ENCODE measurements at regions not wholly inside any gene's neighbourhood (a gene's known extent, or its start where the extent isn't known, plus 50 kb on each side); places are given as distances from the start of the nearest gene placed in this dataset.

- DNase-seq, result no peak
Measured at GRCh38 chr2:41736105-41736567, 311.7 kb upstream of the PKDCC start.

- no peak for DNase-seq
Measured at GRCh38 chr2:41736586-41736985, 311.2 kb upstream of the PKDCC start.

- no peak for DNase-seq
Measured at GRCh38 chr2:41737888-41738287, 309.9 kb upstream of the PKDCC start.

GRCh38 chr2:41741951-41742595, 305.7 kb upstream of the PKDCC start:
- DNase-seq, result no peak

DNA sequence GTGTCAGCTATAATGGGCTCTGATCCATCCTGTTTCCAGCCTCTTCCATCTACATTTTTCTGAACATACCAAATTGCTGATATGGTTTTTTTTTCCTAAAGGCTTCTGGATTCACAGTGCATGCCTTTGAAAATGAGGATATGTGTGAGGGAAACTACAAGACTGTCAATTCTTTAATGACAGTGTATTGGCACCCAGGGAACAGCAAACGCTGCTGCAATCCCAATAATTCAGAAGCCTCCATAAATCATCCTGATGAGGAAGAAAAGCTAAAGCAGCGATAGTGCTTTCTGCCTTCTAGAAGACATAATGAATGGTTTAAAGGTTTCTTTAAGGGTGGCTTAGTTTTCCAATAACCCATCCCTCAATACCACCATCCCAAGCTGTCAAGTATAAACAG, 304.5 kb upstream of the PKDCC start:
- no peak for DNase-seq

GRCh38 chr2:41750829-41751228, 297.0 kb upstream of the PKDCC start:
- no peak for DNase-seq

DNA sequence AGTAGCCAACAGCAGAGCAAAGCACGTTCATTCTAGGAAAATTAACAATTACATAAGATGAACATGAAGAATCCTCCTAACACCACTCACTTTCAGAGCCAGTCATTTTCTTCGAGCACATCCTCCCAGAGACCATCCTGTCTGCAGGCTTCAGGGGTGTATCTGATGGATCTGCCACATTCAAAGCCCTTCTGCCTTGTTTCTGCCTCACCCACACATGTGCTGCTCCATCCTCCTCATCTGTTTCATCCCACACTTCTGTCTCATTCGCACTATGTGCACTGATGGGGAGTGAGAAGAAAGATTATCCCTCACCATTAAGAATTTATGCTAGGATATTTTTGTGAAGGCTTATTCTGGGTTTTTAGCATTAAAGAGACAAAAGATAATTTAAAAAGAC, 287.9 kb upstream of the PKDCC start:
- DNase-seq, result no peak

DNA sequence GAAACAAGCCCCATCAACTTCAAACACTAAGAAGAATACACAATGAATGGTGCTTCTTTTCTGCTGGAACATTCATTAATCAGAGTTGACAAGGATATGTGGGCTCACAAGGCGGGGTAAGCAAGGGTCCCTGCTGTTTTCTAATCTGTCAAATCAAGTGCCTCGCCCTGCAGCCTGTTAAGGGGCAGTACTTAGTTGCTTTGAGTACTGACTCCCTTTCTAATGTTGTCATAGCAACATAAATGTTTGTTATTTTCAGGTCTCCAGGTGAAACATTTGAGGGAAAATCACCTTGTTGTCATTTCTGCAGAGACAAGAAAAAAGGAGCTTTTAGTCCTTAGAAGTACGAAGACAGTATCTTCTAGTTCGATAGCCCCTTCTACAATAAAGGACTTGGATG, 284.7 kb upstream of the PKDCC start:
- DNase-seq, result no peak

DNA sequence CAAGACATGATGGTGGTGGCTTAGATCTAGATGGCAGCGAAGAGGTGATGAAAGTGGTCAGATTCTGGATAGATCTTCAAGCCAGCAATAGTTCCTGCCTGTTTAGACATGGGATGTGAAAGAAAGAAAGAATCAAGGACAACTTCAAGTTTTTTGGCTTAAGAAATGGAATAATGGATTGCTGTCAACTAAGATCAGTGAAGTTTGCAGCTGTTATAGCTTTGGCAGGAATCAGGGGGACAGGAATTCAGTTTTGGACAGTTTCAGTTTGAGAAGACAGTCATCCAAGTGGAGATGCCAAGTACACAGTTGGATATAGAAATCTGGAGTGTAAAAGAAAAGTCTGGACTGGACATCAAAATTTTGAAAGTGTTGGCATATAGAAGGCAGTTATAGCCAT, 283.7 kb upstream of the PKDCC start:
- no peak for DNase-seq

GRCh38 chr2:41764919-41765318, 282.9 kb upstream of the PKDCC start:
- no peak for DNase-seq

GRCh38 chr2:41768310-41768709, 279.5 kb upstream of the PKDCC start:
- DNase-seq, result no peak

DNA sequence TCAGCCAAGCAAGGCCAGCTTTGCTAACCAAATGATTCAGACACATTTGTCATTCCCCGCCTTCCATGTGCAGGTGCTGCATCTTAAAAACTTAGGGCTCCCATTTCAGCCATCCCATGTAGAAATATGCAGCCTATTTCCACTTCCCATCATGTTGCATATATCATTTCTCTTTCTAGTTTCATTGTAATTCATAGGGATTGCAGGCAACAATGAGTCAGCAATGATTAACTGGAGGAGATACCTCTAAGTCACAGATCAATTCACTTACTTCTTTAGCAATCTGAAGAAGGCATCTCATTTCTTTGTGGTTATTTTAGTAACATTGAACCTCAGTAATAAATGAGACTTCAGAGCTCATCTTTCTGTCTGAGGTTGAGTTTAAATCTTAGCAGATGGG, 276.1 kb upstream of the PKDCC start:
- DNase-seq, result no peak

DNA sequence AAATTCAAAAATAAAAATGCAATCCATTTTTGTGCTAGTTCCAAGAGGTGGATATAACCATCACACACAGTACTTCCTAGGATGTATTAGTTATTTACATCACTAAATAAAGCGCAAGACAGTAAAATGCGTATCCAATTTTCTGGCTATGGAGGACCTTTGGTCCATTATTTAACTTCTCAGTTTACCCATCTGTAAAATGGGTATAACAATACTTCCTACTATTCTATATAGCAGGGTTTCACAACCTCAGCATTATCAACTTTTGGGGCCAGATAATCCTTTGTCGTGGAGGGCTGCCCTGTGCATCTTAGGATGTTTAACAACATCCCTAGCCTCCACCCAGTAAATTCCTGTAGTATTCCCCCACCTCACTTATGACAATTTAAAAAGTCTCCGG, 275.1 kb upstream of the PKDCC start:
- no peak for DNase-seq

- DNase-seq, result no peak
Measured at GRCh38 chr2:41774011-41774605, 273.7 kb upstream of the PKDCC start.

DNA sequence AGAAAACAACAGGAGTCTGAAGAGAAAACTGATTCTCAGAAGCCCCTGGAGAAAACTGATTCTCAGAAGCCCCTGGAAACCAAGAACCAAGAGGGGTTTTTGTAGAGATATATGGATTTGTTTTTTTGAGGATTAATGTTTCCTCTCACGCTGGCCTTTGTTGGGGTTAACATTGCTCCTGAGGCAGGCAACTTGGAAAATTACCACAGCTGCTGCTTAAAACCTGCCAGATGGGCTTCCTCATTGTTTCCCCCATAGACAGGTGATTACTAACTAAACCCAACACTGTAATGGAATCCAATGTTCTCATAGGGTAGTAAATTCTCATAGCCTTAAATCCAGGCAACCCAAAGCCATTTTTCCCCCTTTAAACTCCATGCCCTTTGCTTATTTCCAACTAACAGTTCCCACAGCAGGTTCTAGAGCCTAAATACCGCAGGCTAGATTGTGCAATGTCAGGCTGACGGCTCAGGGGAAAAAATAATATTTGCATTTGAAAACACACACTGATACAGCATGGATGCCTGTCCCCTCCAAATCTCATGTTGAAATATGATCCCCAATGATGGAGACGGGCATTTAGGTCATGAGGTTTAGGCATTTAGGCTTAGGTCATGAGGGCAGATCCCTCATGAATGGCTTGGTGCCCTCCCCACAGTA, 272.3 kb upstream of the PKDCC start:
- DNase-seq, result no peak

DNA sequence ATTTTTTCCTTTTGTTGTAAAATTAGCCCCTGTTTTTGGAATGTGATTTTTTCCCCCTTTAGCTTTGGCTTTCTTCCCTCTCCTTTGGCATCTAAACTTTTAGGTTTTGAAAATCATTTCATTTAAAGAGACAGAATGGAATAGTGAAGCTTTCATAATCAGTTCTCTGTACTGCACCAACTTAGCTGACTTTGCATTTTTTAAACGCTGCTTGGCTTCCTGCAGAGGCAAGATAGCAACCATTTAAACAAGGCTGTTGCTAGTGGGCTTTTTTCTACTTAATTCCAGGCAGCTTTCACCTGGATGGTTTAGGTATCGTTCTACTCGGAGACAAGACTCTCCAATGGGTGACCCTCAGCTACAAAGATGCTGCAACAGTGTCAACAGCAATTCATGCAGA, 267.9 kb upstream of the PKDCC start:
- no peak for DNase-seq

DNA sequence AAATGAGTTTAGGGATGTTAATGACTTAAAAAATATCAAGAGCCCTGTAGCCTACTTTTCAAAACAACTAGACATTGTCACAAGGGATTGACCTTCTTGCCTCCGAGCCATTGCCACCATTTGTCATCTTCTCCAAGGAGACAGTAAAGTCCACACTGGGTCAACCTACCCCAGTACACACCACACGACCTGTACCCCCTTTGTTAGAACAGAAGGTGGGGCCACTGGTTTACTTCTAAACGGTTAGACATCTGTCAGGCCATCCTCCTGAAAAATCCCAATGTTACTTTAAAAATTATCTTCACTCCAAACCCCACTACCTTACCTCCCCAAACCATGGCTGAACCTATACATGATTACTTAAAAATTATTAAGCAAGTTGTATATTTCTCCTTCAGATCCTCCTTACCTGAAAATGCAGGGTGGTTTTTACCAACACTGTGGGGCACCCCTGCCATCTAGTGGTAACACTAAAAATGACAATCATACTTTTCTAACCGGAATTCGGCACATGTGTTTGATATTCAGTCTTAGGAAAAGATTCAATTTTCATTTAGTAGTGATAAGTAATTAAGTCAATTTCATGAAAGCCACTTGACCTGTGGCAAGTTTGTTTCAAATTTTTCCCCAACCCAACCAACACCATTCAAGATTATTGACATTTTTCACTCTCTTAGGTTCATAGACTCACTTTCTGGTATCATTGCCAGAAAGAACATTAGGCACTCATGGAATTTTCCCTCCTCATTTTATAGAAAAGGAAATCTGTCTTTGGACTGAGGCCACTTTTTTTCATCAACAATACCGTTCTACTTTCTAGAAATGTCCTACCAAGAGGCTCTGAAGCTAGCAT, 265.3 kb upstream of the PKDCC start:
- peak; percentile 44 for DNase-seq

DNA sequence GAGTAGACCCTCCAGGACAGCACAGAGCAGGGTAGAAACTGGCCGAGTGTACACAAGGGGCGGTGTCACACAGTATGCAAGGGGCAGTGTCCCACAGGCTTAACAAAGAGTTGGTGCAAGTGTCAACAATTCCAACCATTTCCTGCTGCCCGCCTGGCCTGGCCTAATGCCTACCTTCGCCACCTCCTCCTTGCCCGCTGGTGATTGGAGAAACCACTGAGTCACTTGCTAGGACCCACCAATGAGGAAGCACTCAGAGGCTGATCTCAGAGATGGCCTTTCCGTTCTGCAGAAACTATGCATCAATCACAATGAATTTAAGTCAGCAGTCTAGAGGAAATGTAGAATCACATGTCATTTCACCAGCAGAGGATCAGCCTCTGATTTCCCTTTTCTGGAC, 263.3 kb upstream of the PKDCC start:
- DNase-seq, result no peak

GRCh38 chr2:41785251-41786022, 262.4 kb upstream of the PKDCC start:
- no peak for DNase-seq

DNA sequence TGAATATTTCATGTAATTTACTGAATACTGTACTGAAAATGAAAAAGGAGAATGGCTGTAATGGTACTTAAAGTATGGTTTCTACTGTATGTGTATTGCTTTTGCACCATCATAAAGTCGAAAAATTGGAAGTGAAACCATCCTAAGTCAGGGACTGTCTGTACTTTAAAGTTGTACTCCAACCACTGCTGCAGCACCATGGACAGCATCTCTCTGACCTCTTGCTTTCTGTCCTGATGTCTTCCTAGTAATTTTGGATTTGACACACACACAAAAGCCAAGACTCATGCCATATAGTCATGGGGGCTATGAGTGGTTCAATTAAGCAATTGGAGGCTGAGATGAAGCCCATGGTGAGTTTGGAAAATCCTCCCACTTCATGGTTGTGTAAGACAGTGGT, 256.3 kb upstream of the PKDCC start:
- DNase-seq, result no peak

DNA sequence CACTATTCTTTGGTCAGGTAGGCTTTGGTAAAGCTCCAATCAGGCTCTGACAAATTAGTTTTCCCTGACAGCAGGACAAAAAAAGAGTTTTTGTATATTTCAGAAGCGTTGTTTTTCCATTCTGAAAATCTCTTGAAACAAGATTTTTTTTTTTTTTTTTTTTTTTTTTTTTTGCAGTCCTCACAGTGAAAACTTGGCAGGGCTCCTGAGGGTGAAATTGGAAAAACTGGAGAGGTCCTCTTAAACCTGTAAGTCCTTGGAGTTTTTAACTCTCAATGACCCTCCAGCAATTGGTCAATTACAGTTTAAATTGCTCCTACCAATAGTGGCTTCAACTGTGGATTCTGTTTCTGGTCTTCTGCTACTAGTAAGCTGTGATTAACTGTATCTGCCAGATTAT, 244.5 kb upstream of the PKDCC start:
- DNase-seq, result no peak

DNA sequence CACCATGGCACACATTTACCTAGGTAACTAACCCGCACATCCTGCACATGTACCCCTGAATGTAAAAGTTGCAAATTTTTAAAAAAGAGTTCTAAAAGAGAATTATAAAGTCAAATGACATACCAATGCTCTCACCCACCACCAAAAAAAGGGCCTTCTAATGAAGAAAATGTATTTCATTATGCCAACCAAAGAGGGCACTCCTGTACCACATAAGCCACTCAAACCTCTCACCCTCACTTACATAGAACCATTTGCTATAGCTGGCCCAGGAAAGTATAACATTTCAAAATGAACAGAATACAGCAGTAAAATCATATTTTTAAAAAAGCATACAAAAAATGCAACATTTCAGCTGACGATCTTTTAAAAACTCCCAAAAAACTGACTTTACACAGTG, 241.5 kb upstream of the PKDCC start:
- DNase-seq, result no peak

DNA sequence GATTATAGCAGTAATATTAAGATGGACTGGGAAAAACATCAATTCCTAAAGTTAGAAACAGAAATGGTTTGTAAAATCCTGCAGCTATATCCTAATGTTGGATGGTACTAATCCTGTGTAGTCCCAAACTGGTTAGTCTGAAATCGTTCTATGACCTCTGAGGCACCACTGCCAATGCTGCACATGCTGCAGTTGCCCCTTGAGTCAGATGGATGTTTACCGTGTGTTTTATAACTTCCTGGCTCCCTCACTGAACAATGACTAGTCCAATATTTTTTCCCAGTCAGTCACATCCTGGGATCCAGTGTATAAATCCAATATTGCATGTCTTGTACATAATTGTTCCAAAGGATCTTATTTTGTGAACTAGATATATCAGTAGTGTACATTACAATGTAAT, 226.7 kb upstream of the PKDCC start:
- no peak for DNase-seq
